GM18858 (cell line): ENCODE measurements at regions not wholly inside any gene's neighbourhood (a gene's known extent, or its start where the extent isn't known, plus 50 kb on each side); places are given as distances from the start of the nearest gene placed in this dataset.

Experiments
- ATAC-seq: cut with Tn5 transposase; IDR thresholded peaks from one replicate; pipeline ENCODE4 v1.9.1; 2021; ENCODE audit not compliant: unreplicated experiment

DNA sequence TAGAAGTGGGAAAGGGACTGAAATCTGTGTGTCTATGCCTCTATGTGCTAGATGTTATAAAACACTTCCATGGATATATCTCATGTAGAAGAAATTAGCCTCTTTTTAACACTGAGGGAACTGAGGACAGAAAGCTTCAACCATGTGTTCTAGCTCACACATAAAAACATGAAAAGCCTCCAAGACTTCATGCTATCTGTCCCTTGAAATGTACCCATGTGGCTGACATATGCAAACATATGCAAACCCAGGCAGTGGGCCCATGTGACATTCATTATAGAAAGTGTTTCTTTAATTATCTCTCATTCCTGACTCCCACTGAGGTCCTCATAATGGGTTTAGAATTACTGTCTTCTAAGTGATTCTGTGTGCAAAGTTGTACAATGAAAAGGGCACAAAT lies 134.7 kb upstream of the MAF start:
- ATAC-seq: no peak

DNA sequence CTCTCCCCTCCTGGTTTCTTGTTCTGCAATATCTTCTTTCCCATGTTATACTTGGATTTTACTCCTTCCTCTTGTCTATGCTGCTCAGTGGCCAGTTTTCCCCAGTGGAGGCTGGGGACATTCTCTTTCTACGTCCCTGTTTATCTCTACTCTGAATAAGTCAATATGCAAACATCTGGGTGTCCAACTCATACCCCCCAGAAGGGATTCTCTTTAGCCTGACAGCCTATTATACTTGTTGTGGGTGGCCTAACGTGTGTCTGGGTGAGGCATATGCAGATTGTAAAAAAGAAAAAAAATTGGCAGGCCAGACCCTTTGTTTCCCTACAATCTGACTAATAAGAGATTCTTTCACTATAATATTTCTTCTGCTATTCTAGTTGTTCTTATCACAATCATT lies 134.2 kb upstream of the MAF start:
- no peak for ATAC-seq

DNA sequence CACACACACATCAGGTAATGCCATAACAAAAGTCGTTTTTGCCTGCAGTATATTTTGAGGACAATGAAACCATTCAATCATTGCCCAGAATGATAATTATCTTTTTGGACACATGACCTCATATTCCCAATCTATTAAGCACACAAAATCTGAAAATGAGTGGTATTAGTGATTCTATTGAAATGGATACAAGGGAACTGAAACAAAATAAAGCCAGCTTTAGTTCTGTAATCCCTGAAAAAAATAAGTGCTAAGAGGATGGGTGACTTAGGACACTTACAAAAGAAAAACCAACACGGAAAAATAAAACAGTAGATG lies 128.3 kb upstream of the MAF start:
- no peak for ATAC-seq

DNA sequence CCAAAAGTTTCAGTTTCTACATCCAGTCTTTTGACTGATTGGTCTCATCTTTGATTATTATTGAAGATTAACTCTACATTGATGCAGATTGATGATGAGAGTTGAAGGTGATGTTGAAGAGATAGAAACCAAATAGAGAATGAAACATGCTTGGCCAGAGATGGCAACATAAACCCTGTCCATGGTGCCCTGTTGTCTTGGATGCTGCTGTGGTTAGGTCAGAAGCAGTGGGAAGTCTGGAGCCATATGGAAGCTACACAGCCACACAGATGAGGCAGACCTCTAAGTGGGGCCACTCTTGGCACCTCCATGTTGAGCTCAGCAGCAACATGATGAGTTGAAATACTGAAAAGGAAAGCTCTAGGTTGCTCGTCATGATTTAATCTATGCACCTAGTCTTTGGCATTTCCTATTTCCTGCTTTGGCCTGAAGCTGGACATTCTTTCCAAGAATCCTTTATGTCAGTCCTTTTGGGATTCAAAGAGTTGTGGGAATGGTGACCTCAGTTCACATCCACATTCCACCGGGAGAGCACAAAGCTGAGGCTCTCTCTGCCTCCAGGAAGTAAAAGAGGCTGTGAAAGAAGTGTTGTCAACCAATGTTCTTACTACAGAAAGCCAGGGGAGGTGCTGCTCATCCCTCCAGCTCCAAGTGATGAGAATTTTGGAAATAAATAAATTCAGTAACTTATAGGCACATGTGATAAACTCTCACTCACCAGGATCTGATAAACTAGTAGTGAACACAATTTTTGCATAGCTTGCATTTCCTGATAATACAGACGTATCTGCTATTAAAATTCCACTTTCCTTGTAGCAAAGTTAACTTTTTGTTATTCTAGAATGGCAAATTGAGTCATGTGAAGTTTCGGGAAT lies 127.7 kb upstream of the MAF start:
- ATAC-seq: no peak

DNA sequence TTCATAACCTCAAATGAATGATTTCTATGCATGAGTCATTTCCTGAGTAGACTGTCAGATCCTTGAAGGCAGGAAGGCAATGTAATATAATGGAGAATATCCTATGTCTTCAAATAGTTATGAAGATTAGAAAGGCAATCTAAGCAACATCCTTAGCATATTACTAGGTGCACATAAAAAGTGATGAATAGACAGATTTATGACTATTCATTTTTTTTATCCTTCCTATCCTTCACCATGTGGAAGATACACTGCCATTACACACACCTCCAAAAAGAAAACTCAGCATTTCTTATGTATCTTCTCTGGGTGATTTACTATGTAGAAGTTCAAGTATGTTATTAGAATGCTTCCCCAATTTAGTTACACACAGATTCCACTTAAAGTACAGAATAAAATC lies 126.4 kb upstream of the MAF start:
- no peak for ATAC-seq

DNA sequence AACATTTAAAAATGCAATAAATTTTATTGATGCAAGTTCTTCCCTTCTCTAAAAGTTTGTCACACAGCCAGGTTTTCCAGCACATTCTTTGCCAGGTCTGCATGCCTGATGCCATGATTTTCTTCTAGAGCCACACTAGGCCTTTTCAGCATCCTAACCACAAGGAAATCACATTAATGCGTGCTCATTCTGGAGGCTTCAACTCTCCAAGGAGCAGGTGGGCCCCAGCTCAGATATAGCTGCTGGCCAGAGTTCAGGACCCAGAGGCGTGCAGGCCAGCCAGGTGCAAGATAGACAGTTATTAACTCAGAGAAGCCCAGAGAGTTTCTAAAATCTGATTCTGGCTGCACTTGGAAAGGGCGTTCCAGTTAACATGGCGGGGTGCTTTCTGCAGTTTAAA lies 124.5 kb upstream of the MAF start:
- ATAC-seq: no peak

DNA sequence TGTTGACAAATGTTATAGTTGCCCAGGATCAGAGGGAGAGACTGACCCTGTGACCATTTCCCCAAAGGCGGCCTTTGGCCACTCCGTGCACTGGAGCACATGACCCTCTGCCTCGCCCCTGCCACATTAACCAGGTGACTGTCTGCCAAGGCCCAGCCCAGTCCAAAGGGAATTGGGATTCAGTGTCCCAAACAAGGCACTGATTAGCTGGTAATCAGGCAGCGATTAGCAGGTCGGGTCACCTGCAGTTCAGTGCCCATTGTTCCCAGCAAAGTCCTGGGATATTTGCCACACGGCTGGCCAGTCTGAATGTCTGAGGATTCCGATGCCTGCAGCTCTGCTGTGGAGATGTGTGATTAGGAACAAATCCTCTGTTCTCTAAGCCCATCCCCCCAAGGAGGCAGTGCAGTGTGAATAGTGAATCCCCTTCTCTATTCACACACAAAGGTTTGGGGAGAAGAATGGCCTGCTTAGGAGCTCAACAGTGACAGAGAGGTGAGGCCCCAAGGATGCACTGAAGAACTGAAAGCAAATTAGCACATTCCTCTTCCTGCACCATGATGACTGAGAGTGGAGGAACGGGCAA lies 123.1 kb upstream of the MAF start:
- ATAC-seq: no peak

DNA sequence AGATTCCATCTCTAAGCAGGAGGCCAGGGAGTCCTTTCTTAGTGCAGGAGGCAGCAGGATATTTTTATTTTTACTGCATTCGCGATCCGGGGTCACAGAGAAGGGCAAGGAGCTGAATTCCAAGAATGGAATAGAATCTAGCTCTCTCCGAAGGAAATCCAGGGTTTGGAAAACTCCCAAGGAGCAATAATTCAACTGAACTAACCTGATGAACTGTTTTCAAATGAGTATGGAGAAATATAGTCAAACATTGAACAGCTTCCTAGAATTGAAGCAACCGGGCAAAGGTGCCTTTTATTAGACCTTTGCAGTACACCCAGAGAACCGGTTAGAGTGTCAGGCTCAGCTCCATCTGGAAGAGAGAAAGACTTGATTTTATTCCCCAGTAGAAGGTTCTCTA lies 120.7 kb upstream of the MAF start:
- no peak for ATAC-seq

DNA sequence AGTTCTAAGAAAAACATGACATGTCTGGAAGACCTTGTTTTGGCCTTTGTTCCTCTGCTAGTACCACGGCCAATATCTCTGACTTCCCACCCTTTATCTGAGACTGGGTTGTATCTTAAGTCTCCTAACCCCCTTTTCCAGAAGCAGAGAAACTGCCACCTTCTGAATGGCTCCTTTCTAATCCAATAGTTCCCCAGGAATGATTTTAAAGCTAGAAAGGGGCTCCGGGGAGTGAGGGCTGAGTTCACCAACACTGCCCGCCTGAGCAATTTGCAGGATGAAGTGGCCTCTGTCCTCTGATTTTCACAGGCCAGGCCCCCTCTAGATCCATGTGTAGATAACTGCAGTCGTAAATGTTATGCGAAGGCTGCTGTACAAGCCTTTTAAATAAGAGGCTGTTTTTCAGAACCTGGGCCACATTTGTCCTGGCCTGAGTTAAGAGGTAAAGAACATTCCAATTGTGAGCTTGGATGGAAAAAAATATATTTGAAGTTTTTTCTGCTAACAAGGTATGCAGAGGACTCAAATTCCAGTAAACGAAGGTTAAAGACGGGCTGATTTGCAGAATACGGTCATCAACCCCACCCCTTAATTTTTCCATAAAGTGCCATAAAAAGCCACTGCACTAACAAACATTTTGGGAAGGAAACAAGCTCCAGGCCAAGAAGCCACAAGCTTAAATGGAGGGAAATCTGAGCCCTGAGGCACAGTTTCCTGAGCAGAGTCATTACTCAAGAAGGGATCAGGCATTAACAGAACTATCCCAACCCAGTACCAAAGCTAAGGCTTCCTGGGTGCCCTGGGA lies 117.0 kb upstream of the MAF start:
- ATAC-seq: no peak

DNA sequence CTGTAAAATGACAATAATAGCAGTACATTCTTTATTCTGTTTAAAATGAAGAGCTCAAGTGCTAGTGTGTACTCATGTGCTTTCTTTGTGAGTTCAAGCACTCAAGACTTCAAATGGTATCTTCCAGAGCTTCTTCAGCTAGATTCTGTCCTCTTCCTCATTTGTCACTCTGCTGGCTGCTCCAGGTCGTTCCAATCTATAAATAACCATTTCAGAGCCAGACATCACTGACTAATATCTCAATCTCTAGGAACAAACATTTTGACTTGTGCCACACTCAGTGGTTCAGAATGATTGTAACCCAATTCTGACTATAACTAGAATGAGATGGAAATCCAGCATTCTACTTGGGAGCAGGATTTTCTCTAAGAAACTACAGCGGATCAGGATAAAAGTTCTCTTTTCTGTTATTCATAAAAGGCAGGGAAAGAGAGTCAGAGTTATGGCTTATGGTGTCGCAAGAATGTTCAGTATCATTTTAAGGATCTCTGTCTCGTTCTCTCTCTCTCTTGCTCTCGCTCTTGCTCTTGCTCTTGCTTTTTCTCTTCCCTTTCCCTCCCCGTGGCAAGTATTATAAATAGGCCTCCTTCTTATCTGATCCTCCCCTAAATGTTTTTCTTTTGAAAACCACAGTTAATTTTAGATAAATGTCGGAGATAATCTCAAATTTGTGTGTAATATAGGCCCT lies 116.3 kb upstream of the MAF start:
- no peak for ATAC-seq

DNA sequence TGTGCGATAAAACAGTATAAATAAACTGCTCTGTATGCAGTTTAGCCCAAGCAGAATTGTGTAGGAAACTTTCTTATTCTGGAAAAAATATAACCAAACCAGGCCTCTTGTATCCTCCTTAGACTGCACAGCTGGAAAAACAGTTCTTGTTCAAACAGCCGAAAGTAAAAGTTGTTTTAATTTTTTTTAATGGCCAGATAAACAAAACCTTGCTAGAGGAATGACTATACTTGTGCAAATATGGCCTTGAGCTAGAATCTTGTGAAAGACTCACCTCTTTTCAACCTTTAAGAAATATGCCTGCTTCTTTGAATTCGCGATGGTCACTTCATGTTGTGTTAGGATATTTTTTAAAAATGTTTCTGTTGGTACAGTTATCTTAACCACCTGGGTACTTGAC lies 114.5 kb upstream of the MAF start:
- no peak for ATAC-seq

DNA sequence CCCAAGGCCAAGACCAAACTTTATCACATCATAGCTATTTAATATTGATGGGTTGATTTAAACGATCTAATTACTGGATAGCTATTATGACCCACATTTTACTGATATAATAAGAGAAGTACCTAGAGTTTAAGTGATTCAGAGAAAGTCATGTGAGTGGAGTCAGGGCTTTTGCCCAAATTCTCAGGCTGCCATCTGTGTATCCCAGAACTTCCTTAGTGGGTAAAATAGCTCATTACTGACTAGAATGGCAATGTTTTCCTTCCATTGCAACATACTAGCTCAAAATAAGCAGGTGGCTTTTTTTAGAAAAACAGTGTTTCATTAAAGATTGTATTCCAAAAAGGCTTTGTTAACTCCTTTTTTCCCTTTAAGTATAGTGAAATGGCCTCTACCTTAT lies 113.9 kb upstream of the MAF start:
- ATAC-seq: no peak

DNA sequence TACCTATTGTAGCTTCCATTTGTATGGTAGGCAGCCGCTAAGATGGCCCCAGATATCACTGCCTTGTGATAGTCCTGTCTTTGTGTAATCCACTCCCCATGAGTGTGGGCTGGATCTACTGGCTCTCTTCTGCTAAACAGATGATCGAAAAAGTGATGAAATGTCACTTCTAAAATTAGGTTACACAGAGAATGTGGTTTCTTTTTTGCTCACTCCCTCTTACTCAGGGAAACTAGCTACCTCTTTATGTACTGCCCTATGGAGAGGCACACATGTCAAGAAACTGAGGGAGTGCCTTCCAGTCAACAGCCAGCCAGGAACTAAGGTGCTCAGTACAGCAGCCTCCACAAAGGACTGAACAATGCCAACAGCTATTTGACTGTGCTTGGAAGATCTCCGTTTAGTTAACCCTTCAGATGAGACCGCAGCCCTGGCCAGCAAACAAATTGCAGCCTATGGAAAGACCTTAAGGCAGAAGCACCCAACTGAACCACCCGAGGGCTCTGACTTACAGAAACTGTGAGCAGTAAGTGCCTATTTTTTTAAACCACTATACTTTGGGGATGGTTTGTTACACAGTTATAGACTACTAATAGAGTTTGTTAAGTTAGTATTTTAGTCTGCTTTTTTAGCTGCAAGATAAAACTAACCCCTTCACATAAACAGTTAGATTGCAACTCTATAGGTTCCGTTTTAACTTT lies 113.2 kb upstream of the MAF start:
- no peak for ATAC-seq

DNA sequence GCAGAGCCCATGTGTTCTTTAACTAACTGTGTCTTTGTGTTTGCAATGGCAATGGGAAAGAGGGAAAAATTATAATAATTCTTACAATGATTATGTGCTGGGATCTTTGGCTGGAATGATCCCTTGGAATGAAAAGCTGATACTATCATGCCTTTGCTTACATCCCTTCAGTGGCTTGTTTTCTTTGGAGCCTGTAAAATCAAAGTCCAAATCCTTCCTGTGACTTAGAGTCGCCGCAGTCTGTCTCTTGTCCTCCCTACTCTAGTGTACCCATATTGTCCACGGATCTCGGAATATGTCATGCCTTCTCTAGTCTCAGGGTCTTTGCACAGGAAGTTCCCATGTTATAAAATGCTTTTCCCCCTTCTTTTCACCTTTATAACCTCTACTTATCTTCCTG lies 111.7 kb upstream of the MAF start:
- no peak for ATAC-seq

DNA sequence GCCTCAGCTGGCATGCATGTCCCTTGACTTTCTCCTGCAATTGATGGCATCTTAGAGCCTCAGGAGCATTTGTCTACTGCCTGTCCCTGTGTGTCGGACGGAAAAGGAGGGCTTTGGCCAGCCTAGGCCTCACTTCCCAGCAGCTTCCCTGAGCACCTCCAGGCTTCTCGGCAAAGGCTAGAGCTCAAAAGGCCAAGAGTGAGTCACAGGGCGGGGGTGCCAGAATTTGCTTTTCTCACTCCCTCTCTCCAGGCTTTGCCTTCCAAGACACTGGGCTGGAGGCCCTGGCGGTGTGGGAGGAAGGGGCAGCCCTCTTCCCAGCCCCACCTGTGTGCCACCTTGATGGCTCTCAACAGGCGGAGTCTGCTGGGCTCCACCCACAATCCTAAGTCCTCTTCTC lies 107.3 kb upstream of the MAF start:
- no peak for ATAC-seq

DNA sequence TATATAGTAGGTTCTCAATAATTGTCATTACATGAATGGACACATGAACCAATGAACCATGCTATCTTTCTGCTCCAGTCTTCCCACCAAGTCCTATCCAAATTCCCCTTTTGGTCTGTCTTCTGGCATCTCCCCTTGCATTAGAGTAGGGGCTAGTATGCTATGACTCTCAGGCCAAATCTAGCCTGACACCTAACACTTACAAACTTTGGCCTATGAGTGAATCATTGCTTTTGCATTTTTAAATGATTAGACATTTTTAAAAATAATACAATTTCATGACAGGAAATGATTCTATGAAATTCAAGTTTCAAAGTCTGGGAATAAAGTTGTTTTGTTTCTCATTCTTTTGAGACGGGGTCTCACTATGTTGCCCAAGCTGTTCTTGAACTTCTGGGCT lies 102.5 kb upstream of the MAF start:
- ATAC-seq: no peak

DNA sequence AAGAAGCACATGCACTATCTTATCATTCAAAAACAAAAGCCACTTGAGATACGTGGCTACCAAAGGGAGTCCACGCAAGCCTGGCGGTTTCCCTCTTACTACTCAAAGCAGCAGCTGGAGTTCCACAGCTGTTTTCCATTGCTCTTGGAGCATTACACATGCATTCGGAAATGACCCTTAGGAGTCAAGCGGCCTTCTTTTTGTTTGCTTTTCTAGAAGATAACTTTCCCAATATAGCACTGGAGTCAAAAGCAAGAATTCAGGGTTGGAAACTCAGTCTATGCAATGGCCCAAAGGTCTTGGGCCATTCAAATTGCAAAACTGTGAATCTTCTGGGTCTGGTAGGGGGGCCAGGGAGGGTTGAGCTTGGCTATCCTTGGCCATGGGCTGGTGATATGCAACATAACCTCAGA lies 97.8 kb upstream of the MAF start:
- no peak for ATAC-seq

DNA sequence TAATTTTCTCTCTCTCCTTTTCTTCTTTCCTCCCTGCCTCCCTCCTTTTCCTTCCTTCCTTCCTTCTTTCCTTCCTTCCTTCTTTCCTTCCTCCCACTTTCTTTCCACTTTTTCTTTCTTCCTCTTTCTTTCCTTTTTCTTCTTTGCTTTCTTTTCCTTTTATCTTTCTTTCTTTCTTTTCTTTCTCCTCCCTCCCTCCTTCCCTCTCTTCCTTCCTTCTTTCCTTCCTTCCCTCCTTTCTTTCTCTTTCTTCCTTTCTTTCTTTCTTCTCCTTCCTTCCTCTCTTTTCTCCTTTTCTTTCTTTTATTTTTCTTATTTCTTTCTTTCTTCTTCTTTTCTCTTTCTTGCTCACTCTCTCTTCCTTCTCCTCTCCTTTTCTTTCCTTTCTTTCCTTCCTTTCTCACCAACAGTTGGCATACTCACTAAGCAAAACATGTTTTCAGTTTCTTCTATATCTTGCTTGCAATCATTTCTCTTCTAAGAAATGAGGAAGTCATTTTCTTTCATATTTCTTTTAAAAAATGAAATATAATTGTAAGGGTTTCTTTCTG lies 97.1 kb upstream of the MAF start:
- no peak for ATAC-seq

DNA sequence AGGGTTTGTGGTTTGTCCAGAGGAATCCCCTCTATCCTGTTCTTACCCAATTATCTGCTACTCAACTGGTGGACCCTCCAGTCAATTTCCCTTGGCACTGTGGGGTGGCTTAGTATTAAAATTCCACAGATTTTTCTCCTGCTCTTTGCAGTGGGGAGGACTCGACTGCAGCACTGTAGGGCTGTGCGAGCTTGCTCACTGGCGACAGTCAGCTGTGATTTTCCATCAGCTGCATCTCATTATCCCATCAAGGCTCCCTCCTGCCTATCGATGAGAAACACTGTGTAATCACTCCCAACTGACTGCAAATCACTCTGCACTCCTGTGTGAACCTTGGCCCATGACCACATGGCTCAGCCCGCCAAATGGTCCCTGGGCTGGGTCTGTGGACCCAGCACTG lies 90.5 kb upstream of the MAF start:
- ATAC-seq: no peak

DNA sequence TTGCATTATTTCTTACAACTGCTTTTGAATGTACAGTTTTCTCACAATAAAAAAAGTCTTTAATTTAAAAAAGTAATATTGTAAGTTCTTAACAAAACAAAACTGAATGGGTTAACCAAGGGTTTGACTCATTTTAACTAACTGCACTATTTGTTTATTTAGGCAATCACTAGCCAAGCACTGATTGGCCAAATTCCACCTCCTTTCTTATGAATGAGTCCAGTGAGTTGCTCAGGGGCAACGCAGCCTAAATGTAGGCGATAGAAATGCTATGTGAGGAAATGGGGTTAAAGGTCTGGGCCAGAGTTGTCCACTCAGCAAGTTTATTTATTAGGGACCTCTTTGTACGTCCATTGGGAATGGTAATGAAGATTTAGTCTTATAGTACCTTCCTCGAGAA lies 89.6 kb upstream of the MAF start:
- ATAC-seq: no peak
